Activated naive CD8-positive, alpha-beta T cell treated with anti-CD3 and anti-CD28 coated beads, Interleukin-2, amount 50 U/mL, for 24 hours (primary cell): ENCODE measurements at regions not wholly inside any gene's neighbourhood (a gene's known extent, or its start where the extent isn't known, plus 50 kb on each side); places are given as distances from the start of the nearest gene placed in this dataset.
A peak's percentile ranks its signal among the peaks of the same experiment; 100 is the strongest.
"Not testable (repeated sequence)": the region's sequence is repeated elsewhere in the genome, so short reads cannot be mapped to it uniquely, and the experiment has no call there.

Experiments
- ATAC-seq: fragments of 150-1000 bp; cut with Tn5 transposase; one replicate; pipeline ENCODE4 v1.10.0; 2021
- DNase-seq: peaks from one replicate; pipeline ENCODE4 v3.0.0; 2021
- H3K27ac Mint-ChIP-seq: one replicate; pipeline ENCODE4 v1.8.0; 2021; ENCODE audit warnings: mild to moderate bottlenecking, mixed read lengths
- H3K27me3 Mint-ChIP-seq: one replicate; pipeline ENCODE4 v1.8.0; 2021; ENCODE audit warnings: mixed read lengths
- H3K36me3 Mint-ChIP-seq: one replicate; pipeline ENCODE4 v1.8.0; 2021; ENCODE audit warnings: low read depth, mixed read lengths
- H3K4me1 Mint-ChIP-seq: one replicate; pipeline ENCODE4 v1.8.0; 2021; ENCODE audit warnings: mixed read lengths
- H3K4me3 Mint-ChIP-seq: one replicate; pipeline ENCODE4 v1.8.0; 2021; ENCODE audit warnings: mild to moderate bottlenecking, moderate library complexity, mixed read lengths
- H3K9me3 Mint-ChIP-seq: one replicate; pipeline ENCODE4 v1.8.0; 2021; ENCODE audit warnings: mixed read lengths

DNA sequence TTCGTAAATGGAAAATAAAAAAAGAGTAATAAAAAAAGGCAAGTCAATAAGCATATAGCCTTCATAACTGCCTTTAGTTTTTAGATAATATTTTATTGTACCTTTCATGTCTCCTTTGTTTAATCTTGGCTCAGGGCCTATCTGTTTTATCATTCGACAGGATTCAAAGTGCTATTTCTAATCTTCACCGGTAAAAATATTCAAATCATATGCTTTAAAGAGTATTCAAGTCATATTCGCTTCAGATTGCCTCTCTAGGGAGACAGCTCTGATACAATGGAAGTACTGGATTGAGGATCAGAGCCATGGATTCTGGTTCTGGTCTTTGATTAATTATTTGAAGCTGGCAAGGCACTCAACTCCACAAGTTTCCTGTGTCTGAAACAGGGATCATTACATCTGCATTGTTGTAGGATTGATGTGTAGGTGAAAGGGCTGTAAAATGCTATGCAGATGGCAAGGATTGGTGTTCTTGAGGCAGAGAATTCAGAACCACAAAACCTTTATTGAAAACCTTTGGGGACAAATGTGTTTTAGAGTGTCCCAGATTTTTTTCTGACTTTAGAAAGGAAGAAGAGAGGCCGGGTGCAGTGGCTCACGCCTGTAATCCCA lies 84.3 kb upstream of the RAPH1 start:
- Mint-ChIP-seq H3K36me3 (peaks cover 3% of the 10 kb centered on the region), H3K27ac (no peak overlapping the region), H3K27me3 (no peaks in the 10 kb centered on the region), H3K4me3 (no peak overlapping the region), H3K4me1 (peaks cover 6% of the 10 kb centered on the region), H3K9me3 (peaks cover 6% of the 10 kb centered on the region)
- ATAC-seq, result no peak
- DNase-seq, result no peak

DNA sequence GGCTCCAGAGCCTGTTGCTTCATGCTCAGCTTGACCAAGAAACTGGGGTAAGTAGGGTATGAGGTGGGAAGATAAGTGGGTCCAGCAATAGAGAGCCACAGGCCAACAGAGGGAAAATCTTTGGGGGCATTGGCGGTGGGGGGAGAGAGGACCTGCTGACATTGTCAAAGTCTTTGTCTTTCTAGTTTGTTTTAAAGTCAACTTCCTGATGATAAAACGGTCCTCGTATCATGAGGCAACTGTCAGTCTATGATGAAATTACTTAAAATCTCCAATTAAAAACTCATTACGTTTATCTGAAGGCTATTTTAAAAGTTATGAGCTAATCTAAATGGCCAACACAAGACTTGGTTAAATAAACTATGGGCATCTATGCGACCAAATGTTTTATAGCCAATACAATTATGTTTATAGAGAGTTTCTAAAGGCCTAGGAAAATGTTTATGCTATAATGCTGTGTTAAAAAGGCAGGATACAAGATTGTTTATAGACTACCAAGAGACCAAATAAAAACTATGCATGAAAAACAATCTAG lies 84.4 kb upstream of the CD28 start:
- DNase-seq (no peak), ATAC-seq (no peak)
- Mint-ChIP-seq H3K27me3 (no peaks in the 10 kb centered on the region), H3K4me3 (no peak overlapping the region), H3K36me3 (peaks cover 3% of the 10 kb centered on the region), H3K27ac (peak overlapping the region; percentile 10), H3K4me1 (peaks cover 6% of the 10 kb centered on the region), H3K9me3 (peaks cover 6% of the 10 kb centered on the region)

DNA sequence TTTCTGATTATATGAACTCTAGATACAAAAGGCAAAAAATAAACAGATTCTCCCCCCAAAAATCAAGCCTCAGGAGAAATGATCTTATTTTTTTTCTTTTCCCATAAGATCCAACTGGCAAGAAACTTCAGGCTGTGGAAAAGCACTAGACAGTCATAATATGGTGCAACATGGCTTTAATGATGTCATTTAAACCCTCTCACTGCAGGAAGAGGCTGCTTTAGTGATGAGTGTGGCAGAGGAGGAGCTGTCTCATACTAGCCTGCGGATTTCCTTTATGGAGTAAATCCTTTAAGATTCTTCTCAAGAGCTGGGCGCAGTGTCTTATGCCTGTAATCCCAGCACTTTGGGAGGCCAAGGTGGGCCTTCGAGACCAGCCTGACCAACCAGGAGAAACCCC lies 83.3 kb upstream of the CD28 start:
- Mint-ChIP-seq H3K27ac (peak overlapping the region; percentile 61), H3K9me3 (peaks cover 6% of the 10 kb centered on the region), H3K36me3 (peaks cover 3% of the 10 kb centered on the region), H3K4me1 (peaks cover 6% of the 10 kb centered on the region), H3K4me3 (no peak overlapping the region), H3K27me3 (no peaks in the 10 kb centered on the region)
- DNase-seq, result no peak
- ATAC-seq, result no peak

DNA sequence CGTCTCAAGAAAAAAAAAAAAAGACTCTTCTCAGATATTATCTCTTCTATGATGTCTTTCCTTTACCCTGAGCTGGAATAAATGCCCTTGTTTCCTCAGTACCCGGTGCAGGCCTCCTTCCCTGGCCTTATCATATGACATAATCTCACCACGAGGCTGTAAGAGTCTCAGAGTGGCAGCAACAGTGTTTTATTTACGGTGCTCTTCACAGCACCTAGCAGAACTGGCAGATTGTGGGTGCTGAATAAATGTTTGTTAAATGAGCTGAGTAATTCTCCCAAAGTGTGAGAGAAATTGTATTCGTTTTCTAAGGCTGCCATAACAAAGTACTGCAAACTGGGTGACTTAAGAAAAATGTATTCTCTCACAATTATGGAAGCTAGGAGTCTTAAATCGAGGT lies 82.8 kb upstream of the CD28 start:
- Mint-ChIP-seq H3K27me3 (no peaks in the 10 kb centered on the region), H3K9me3 (peaks cover 6% of the 10 kb centered on the region), H3K36me3 (peaks cover 3% of the 10 kb centered on the region), H3K4me3 (no peak overlapping the region), H3K4me1 (peaks cover 6% of the 10 kb centered on the region), H3K27ac (peak overlapping the region; percentile 55)
- no peak for ATAC-seq
- DNase-seq, result no peak

DNA sequence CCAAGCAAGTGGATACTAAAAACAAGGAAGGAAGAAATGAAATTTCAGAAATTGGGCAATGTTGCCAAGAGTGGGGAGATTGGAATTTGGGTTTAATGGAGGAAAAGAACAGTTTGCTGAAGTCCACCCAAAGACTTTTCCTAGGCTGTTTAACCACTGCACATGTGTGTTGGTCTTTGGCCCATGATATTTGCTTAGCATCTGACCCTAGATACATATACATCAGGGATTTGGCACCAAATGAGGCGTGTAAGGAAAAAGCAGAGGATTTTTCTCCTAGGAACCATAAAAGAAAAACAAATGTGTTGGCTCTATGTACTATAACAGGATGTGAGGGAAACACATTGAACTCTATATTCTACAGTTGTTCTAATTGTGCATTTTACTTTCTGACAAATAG lies 80.7 kb upstream of the CD28 start:
- Mint-ChIP-seq H3K36me3 (peaks cover 3% of the 10 kb centered on the region), H3K27ac (no peak overlapping the region), H3K27me3 (no peaks in the 10 kb centered on the region), H3K9me3 (peaks cover 6% of the 10 kb centered on the region), H3K4me1 (peaks cover 8% of the 10 kb centered on the region), H3K4me3 (no peak overlapping the region)
- ATAC-seq, result no peak
- no peak for DNase-seq

DNA sequence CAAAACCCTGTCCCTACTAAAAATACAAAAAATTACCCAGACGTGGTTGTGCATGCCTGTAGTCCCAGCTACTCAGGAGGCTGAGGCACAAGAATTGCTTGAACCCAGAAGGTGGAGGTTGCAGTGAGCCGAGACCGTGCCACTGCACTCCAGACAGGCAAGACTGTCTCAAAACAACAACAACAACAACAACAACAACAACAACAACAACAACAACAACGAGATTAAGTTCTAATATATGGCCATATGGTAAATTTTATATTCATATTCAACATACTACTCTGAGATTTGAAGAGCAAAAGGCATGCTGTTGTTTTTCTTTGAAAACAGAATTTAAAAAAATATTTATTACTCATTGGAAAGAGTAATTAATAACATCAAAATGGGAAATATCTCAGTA lies 80.2 kb upstream of the CD28 start:
- not testable (repeated sequence) for H3K27ac Mint-ChIP-seq, DNase-seq, H3K27me3 Mint-ChIP-seq, H3K36me3 Mint-ChIP-seq, ATAC-seq, H3K9me3 Mint-ChIP-seq, H3K4me1 Mint-ChIP-seq, H3K4me3 Mint-ChIP-seq

DNA sequence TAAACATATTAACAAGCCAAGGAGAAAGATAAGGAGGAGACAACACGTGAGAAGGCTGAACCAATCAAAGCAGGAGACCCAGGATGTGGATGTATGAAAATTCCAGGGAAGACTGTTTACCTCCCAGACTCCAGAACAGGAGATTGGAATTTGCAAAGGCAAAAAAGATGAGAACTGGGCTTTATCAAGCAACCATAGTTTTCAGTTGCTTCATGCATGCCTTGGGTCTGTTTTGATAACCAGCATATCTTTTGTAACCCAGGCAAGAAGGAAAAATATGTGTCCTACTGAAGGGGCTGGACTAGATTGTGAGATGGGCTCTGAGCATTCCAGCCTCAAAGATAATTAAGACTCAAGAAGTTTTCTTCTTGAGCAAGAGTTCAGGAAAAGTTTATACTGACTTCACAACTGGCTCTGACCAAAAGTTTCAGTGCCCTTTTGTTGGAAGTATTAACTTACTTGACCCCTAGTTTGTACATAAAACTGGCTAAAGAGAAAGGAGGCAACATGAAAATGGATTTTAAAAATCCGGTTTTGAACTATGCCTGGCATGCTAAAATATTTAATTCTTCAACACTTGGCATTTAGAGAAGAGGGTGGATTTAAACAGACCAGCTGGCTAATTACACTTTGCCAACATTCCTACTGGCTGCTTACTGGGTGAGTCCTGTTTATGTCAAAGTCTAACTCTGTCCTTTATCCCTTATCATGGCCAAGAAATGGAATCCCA lies 79.3 kb upstream of the CD28 start:
- ATAC-seq (no peak), DNase-seq (no peak)
- Mint-ChIP-seq H3K9me3 (peaks cover 6% of the 10 kb centered on the region), H3K4me1 (peaks cover 8% of the 10 kb centered on the region), H3K27ac (no peak overlapping the region), H3K36me3 (no peaks in the 10 kb centered on the region), H3K4me3 (no peak overlapping the region), H3K27me3 (no peaks in the 10 kb centered on the region)

DNA sequence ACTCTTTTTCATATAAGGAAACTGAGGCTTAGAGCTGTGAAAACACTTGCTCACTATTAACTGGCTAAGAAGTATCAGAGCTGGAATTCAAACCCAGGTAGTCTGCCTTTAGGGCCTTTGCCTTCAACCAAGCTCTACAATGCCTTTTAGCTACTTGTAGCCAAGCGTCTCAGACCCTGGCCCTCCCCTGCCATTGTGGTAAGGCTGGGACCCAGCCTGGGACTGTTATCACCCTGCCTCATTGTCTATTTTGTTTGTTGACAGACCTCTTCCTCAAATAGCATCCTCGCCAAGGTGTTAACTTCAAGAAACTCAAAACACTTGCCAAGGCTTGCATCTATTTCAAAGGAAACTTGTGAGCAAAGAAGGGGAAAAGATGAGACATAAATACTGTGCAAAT lies 76.7 kb upstream of the CD28 start:
- Mint-ChIP-seq H3K27ac (no peak overlapping the region), H3K27me3 (no peaks in the 10 kb centered on the region), H3K9me3 (no peaks in the 10 kb centered on the region), H3K4me3 (no peak overlapping the region), H3K36me3 (no peaks in the 10 kb centered on the region), H3K4me1 (peaks cover 1% of the 10 kb centered on the region)
- ATAC-seq (no peak), DNase-seq (no peak)

DNA sequence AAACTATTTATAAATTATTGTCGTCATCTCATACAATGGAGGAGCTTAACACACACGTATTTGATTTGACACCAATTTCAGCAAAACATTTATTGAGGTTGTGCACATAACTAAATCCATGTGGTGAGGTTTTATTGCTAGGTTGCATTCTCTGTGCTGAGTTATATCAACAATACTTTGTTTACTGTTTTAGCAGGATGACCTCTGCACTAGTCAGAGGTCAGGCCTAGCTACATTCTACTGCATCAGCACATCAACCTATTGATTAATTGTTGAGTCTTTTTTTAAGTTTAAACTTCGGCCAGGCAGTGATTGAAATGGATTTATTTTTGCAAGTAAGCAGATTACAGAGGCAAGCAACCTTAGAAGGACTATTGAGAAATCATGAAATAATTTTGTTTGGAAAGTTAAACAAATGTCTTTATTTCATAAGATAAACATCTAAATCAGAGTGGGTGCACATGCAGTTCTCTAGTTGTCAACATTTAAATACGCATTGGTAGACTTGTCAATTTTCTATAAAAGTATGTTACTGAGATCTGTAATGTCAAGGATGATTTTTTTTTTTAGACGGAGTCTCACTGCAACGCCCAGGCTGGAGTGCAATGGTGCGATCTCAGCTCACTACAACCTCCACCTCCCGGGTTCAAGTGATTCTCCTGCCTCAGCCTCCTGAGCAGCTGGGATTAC lies 75.2 kb upstream of the CD28 start:
- no peaks in the 10 kb centered on the region for H3K9me3 Mint-ChIP-seq
- H3K27ac Mint-ChIP-seq, result no peak overlapping the region
- H3K27me3 Mint-ChIP-seq, result no peaks in the 10 kb centered on the region
- ATAC-seq, result no peak
- DNase-seq, result no peak
- H3K36me3 Mint-ChIP-seq, result no peaks in the 10 kb centered on the region
- H3K4me1 Mint-ChIP-seq, result peaks cover 1% of the 10 kb centered on the region
- no peak overlapping the region for H3K4me3 Mint-ChIP-seq

DNA sequence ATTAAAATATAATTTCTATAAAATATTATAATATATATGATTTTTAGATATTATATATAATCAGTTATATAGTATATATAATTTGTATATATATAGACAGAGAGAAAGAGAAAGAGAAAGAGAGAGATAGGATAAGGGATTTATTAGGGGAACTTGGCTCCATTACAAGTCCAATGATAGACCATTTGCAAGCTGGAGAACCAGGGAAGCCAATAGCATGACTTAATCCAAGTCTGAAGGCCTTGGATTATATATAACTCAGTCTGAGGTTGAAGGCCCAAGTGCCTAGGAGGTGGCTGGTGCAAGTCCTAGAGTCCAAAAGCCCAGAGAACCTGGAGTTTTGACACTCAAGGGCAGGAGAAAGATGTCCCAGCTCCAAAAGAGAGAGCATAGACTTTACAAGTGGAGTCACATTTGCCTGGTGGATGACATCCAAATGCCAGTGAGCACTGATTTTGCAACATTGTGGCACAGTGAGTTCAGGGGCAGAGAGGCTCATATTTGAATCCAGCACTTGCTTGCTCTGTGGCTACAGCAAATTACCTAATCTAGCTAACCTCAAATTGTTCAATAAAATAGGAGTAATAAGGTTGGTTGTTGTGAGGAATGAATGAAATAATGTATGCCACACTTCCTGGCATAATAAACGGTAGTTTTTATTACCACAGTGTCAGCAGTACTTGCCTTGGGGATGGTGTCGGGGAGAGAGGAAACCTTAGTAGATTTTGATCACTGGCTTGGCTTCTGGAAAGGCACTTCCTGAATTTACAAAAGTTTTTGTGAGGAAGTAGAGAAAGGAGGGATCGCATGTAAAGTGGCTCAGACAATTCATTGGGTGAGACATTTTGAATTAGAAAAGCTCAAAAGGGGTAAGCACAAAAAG lies 69.6 kb upstream of the CD28 start:
- Mint-ChIP-seq H3K36me3 (no peaks in the 10 kb centered on the region), H3K4me1 (peaks cover 20% of the 10 kb centered on the region), H3K9me3 (no peaks in the 10 kb centered on the region), H3K27ac (peak overlapping the region; percentile 52), H3K4me3 (no peak overlapping the region), H3K27me3 (no peaks in the 10 kb centered on the region)
- ATAC-seq (no peak), DNase-seq (no peak)

DNA sequence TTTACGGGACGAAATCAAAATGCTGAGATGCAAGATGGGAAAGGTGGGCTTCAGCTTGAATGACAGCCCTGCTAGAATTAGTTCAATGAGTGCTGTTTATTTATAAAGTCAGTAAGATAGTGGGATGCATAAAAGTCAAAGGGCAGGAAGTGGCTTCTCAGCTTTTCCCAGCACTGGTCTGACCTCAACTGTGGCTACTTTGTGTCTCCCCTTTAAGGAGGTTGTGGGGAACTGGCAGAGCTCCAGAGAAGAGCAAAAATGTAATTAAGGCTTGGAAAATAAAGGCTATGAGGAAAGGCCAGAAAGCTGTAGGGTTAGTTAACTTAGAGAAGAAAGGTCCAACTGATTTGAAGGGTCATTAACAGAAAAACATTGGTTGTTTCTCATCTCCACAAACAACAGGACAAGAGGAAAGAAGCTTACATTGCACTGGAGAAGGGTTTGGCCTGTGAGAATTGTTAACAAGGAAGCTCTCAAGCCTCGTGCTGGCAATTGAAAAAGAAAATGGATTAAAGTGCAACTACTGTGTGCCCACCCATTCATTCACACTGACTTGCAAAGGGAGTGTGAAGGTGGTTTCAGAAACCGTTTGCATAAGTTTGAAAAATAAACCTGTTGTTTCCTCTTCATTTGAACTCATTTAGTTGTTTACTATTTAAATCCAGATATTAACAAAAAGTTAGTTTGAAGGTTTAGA lies 68.8 kb upstream of the CD28 start:
- no peaks in the 10 kb centered on the region for H3K9me3 Mint-ChIP-seq
- H3K27me3 Mint-ChIP-seq, result no peaks in the 10 kb centered on the region
- H3K36me3 Mint-ChIP-seq, result no peaks in the 10 kb centered on the region
- peak overlapping the region; percentile 21 for H3K4me3 Mint-ChIP-seq
- ATAC-seq, result peak; percentile 66
- DNase-seq, result no peak
- H3K27ac Mint-ChIP-seq, result peak overlapping the region; percentile 52
- peaks cover 20% of the 10 kb centered on the region for H3K4me1 Mint-ChIP-seq

DNA sequence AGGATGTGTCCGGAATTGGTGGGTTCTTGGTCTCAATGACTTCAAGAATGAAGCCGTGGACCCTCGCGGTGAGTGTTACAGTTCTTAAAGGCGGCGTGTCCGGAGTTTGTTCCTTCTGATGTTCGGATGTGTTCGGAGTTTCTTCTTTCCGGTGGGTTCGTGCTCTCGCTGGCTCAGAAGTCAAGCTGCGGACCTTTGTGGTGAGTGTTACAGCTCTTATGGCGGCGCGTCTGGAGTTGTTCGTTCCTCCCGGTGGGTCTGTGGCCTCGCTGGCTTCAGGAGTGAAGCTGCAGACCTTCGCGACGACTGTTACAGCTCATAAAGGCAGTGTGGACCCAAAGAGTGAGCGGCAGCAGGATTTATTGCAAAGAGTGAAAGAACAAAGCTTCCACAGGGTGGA lies 64.6 kb upstream of the CD28 start:
- H3K9me3 Mint-ChIP-seq, H3K4me3 Mint-ChIP-seq, H3K27me3 Mint-ChIP-seq, H3K36me3 Mint-ChIP-seq, ATAC-seq, H3K27ac Mint-ChIP-seq, DNase-seq: not testable (repeated sequence)
- H3K4me1 Mint-ChIP-seq, result peaks cover 16% of the 10 kb centered on the region

DNA sequence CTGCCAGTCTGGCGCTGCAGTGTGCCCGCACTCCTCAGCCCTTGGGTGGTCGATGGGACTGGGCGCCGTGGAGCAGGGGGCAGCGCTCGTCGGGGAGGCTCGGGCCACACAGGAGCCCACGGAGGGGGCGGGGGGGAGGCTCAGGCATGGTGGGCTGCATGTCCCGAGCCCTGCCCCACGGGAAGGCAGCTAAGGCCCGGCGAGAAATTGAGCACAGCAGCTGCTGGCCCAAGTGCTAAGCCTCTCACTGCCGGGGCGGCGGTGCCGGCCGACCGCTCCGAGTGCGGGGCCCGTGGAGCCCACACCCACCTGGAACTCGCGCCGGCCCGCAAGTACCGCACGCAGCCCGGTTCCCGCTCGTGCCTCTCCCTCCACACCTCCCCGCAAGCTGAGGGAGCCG lies 63.6 kb upstream of the CD28 start:
- not testable (repeated sequence) for ATAC-seq, H3K36me3 Mint-ChIP-seq, H3K9me3 Mint-ChIP-seq, DNase-seq, H3K27ac Mint-ChIP-seq, H3K4me1 Mint-ChIP-seq, H3K27me3 Mint-ChIP-seq, H3K4me3 Mint-ChIP-seq

DNA sequence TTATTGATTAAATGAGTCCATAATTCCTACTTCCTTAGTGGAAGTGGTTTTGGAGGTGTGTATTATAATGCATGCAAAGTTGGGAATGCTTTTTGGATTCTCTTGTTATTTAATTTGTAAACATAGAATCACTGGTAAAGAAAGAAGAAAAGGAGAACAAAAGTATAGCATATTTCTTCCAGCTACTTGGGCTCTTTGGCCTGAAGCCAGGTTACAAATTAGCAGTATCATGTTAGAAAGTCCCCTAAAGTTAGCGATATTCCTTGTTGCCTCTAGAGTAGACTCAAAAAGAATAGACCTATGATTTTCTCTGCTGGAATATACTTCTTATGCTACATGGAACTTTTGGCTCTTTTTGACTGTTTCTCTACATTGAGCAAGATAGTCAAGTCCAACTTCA lies 60.6 kb upstream of the CD28 start:
- no peaks in the 10 kb centered on the region for H3K27me3 Mint-ChIP-seq
- no peaks in the 10 kb centered on the region for H3K36me3 Mint-ChIP-seq
- no peak for DNase-seq
- peaks cover 1% of the 10 kb centered on the region for H3K4me1 Mint-ChIP-seq
- no peak overlapping the region for H3K4me3 Mint-ChIP-seq
- ATAC-seq, result no peak
- no peaks in the 10 kb centered on the region for H3K9me3 Mint-ChIP-seq
- no peak overlapping the region for H3K27ac Mint-ChIP-seq
